Left renal cortex interstitium (tissue), 4 donors: ENCODE measurements at regions not wholly inside any gene's neighbourhood (a gene's known extent, or its start where the extent isn't known, plus 50 kb on each side); places are given as distances from the start of the nearest gene placed in this dataset.
"Not testable (repeated sequence)": the region's sequence is repeated elsewhere in the genome, so short reads cannot be mapped to it uniquely, and the experiment has no call there.

Experiments used
- DNase-seq, 4 donors: peaks; one replicate each; pipeline ENCODE4 v3.0.0-alpha.2; 2013; ENCODE audit warnings: low read depth in 4 of 4, low spot score in 2 of 4, missing footprints in 1 of 4

DNA sequence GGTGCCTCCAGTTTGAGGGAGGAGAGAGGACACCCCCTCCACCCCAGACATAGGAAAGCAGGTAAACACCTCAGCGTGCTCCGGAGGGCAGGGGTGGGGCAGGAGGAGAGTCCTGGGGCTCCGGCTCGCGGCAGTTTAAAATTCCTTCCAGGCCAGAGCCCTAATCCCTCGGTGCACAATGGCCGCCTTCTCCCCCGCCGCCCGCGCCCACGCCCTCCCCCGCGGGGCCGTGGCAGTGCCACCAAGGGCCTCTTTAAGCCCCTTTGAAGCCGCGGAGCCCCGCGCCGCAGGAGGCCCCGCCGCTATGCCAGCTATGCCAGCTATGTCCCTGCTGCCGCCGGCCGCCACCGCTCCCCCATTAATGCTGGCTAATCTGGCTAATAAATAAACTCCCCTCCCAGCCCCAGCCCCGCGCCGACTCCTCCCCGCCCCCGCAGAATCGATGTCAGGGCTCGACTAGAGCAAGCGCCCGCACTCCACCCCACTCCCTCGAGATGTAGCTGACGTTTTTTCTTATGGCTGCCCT is 125.1 kb downstream of the MRPL14 start:
- DNase-seq, result no peak

- DNase-seq, result no peak
Measured at GRCh38 chr6:44001318-44002066, 125.8 kb downstream of the MRPL14 start.

DNA sequence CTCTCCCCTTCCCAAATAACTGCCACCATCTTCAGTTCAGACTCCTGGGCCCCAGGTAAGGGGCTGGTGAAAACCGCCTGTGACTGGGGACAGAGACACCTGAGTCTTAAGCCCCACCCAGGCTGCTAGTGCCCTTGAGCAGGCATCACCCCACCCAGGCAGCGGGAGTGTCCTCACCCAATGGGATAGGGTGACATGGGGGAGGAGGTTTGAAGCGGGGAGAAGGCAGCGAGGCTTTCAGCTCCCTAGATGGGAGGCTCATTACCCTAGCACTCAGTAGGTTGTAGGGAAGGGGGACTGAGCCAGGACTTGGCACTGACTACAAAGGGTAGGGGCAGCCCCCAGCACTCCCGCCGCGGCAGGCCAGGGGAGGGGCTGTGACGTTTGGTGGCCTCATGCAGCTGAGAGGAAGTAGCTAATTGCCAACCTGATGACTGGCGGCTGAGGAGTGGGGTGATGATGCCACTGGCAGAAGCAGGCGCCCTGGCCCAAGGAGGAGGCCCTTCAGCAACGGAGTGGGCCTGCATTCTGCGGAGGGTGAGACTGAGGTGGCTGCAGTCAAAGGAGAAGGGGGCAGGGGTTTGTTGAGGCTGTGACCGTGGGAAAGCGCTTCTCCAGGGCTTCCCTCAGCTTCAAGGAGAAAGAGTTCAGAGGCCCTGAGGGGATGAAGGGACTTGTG is 126.9 kb downstream of the MRPL14 start:
- DNase-seq, result no peak

DNA sequence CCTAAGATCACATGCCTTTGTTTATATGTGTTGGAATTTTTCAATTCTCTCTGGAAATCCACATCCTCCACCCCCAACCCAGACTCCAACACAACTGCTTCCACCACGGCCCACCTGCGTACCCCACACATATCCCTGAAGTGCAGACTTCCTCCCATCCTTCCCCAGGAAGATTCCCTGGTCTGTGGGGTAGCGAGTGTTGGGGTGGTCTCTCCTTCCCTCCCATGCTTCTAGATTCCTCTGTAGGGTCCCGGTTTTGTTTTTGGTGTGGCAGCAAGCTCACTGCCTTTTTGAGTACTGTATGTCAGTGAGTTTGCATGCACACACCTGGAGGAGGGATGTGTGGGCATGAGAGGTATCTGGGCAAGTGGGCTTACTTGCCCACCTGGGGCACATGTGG is 127.6 kb downstream of the MRPL14 start:
- no peak for DNase-seq

DNA sequence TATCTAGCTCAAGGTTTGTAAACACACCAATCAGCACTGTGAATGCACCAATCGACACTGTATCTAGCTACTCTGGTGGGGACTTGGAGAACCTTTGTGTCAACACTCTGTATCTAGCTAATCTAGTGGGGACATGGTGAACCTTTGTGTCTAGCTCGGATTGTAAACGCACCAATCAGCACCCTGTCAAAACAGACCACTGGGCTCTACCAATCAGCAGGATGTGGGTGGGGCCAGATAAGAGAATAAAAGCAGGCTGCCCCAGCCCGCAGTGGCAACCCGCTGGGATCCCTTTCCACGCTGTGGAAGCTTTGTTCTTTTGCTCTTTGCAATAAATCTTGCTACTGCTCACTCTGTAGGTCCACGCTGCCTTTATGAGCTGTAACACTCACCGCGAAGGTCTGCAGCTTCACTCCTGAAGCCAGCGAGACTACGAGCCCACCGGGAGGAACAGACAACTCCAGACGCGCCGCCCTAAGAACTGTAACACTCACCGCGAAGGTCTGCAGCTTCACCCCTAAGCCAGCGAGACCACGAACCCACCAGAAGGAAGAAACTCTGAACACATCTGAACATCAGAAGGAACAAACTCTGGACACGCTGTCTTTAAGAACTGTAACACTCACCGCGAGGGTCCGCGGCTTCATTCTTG is 128.5 kb downstream of the MRPL14 start:
- not testable (repeated sequence) for DNase-seq

GRCh38 chr6:43997990-43998585 is 129.2 kb downstream of the MRPL14 start:
- DNase-seq, result not testable (repeated sequence)

DNA sequence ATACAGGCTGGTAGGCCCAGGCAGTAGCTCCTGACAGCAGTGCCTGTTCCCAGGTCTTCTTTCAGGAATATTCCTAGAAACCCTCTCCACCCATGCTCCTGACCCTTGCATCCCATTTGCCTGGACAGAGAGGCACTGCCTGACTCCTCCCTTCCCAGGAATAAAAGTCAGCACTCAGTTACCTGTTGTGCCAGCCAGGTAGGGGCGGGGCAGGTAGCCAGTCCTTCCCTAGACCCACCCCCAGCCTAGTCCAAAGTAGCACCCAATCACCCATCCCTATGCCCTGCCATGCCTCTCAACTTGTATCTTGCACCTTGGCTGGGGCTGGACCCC is 129.9 kb downstream of the MRPL14 start:
- no peak for DNase-seq

- DNase-seq, result no peak
Measured at GRCh38 chr6:43996618-43997344, 130.5 kb downstream of the MRPL14 start.

GRCh38 chr6:43995137-43995536 is 132.1 kb downstream of the MRPL14 start:
- no peak for DNase-seq

- no peak for DNase-seq
Measured at GRCh38 chr6:43993881-43994523, 133.2 kb downstream of the MRPL14 start.

GRCh38 chr6:43992783-43993644 is 134.2 kb downstream of the MRPL14 start:
- no peak for DNase-seq

DNA sequence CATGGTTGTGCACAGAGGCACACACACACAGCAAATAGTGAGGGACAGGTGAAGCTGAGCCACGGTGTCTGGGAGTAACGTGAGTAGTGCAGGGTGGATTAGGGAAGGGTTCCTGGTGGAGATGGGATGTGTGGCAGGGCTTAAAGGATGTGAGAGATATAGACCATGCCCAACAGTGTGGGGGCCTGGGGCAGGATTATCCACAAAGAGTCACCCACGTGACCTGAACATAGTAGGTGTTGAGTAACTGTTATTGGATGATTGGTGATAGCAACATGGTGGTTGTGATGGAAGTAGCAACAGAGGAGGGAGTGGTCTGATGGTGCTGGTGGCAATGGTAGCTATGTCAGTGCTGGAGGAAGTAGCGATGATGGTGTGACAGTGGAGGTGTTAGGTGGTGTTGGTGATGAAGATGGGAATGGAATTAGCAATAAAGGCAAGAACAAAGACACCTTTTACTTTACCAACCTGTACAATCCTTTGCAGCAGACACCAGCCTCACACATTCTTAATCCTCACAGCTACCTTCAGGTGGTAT is 135.1 kb downstream of the MRPL14 start:
- no peak for DNase-seq

GRCh38 chr6:43990627-43991619 is 136.3 kb downstream of the MRPL14 start:
- DNase-seq, result no peak

GRCh38 chr6:43990275-43990626 is 137.0 kb downstream of the MRPL14 start:
- no peak for DNase-seq

- no peak for DNase-seq
Measured at GRCh38 chr6:43989581-43990146, 137.6 kb downstream of the MRPL14 start.

DNA sequence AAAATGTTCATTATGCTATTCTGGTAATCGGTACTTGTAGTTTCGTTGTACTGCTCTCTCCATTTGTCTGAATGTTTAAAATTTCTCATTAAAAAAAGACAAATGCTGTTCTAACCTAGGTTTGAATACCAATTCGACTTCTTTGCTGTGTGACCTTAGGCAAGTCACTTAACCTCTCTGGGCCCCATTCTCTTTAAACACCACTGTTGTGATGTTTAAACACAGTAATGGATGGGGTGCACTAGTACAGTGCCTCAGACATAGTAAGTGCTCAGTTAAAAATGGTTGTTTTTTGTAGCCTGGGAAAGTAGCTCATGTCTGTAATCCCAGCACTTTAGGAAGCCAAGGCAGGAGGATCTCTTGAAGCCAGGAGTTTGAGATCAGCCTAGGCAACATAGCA is 138.5 kb downstream of the MRPL14 start:
- no peak for DNase-seq

GRCh38 chr6:43987838-43988439 is 139.3 kb downstream of the MRPL14 start:
- no peak for DNase-seq
